ENCODE measurements at regions not wholly inside any gene's neighbourhood (a gene's known extent, or its start where the extent isn't known, plus 50 kb on each side); places are given as distances from the start of the nearest gene placed in this dataset.

- DNase-seq (ENCODE audit: low read depth), result no peak
Observed at GRCh38 chr9:135310134-135310533, 169.4 kb upstream of the PPP1R26 start.

GRCh38 chr9:135315572-135315971 lies 164.0 kb upstream of the PPP1R26 start:
- no peak for DNase-seq (ENCODE audit: low read depth)

GRCh38 chr9:135320331-135320730 lies 159.3 kb upstream of the PPP1R26 start:
- DNase-seq (ENCODE audit: low read depth), result no peak

GRCh38 chr9:135320943-135321342 lies 158.6 kb upstream of the PPP1R26 start:
- no peak for DNase-seq (ENCODE audit: low read depth)

- no peak for DNase-seq (ENCODE audit: low read depth)
Observed at GRCh38 chr9:135321580-135321979, 158.0 kb upstream of the PPP1R26 start.

- DNase-seq (ENCODE audit: low read depth), result no peak
Observed at GRCh38 chr9:135324329-135324728, 155.3 kb upstream of the PPP1R26 start.

- DNase-seq (ENCODE audit: low read depth), result no peak
Observed at GRCh38 chr9:135326141-135326540, 153.4 kb upstream of the PPP1R26 start.

- DNase-seq (ENCODE audit: low read depth), result no peak
Observed at GRCh38 chr9:135326633-135327152, 152.9 kb upstream of the PPP1R26 start.

GRCh38 chr9:135328485-135329417 lies 150.8 kb upstream of the PPP1R26 start:
- no peak for DNase-seq (ENCODE audit: low read depth)

GRCh38 chr9:135329571-135330306 lies 149.8 kb upstream of the PPP1R26 start:
- DNase-seq (ENCODE audit: low read depth), result no peak

GRCh38 chr9:135330307-135330631 lies 149.3 kb upstream of the PPP1R26 start:
- DNase-seq (ENCODE audit: low read depth), result no peak

GRCh38 chr9:135330685-135331590 lies 148.6 kb upstream of the PPP1R26 start:
- no peak for DNase-seq (ENCODE audit: low read depth)

- DNase-seq (ENCODE audit: low read depth), result no peak
Observed at GRCh38 chr9:135332516-135332915, 147.1 kb upstream of the PPP1R26 start.

- no peak for DNase-seq (ENCODE audit: low read depth)
Observed at GRCh38 chr9:135332979-135333748, 146.4 kb upstream of the PPP1R26 start.

- no peak for DNase-seq (ENCODE audit: low read depth)
Observed at GRCh38 chr9:135334953-135335460, 144.6 kb upstream of the PPP1R26 start.

GRCh38 chr9:135335691-135336181 lies 143.8 kb upstream of the PPP1R26 start:
- DNase-seq (ENCODE audit: low read depth), result no peak

- no peak for DNase-seq (ENCODE audit: low read depth)
Observed at GRCh38 chr9:135336722-135337527, 142.7 kb upstream of the PPP1R26 start.

GRCh38 chr9:135338546-135338945 lies 141.0 kb upstream of the PPP1R26 start:
- no peak for DNase-seq (ENCODE audit: low read depth)

GRCh38 chr9:135339378-135339973 lies 140.1 kb upstream of the PPP1R26 start:
- no peak for DNase-seq (ENCODE audit: low read depth)

All from activated T-cell treated with anti-CD3 and anti-CD28 coated beads for 48 hours (primary cell).